Peyer's patch (tissue), 4 donors: ENCODE measurements at regions not wholly inside any gene's neighbourhood (a gene's known extent, or its start where the extent isn't known, plus 50 kb on each side); places are given as distances from the start of the nearest gene placed in this dataset.

Source experiments
- DNase-seq, 3 donors: peaks; one replicate each; pipeline ENCODE4 v3.0.0-alpha.2; 2017 to 2019
- H3K27ac ChIP-seq, 4 donors: fragments of 200-600 bp; sonication (generic); one replicate each; pipeline ENCODE4 v1.5.1; 2016 to 2019
- H3K27me3 ChIP-seq, 2 donors: fragments of 200-600 bp; sonication (generic); one replicate each; pipeline ENCODE4 v1.5.1; 2019
- H3K36me3 ChIP-seq, 3 donors: fragments of 200-600 bp; sonication (generic); one replicate each; pipeline ENCODE4 v1.5.1; 2016 to 2019
- H3K4me1 ChIP-seq, 4 donors: fragments of 200-600 bp; sonication (generic); one replicate each; pipeline ENCODE4 v1.5.1; 2016 to 2019
- H3K4me3 ChIP-seq, 4 donors: fragments of 200-600 bp; sonication (generic); 1 replicate in 3 of 4; 2 replicates in 1 of 4; pipeline ENCODE4 v1.5.1; 2016 to 2019; ENCODE audit warnings: mild to moderate bottlenecking in 1 of 4
- H3K9me3 ChIP-seq, 4 donors: fragments of 200-600 bp; sonication (generic); one replicate each; pipeline ENCODE4 v1.5.1; 2016 to 2019; ENCODE audit warnings: mild to moderate bottlenecking in 1 of 4
- CTCF ChIP-seq, 6 experiments: fragments of 450-650 bp in 4 of 6; fragments of 200-600 bp in 2 of 6; sonication (generic) in 1 of 6; IDR thresholded peaks; one replicate each; pipeline ENCODE4 v1.5.1; 2017 to 2019; ENCODE audit warnings: antibody characterized with exemption in 6 of 6, mild to moderate bottlenecking in 3 of 6, moderate library complexity in 1 of 6
- POLR2A ChIP-seq, 2 donors: fragments of 450-650 bp; IDR thresholded peaks; one replicate each; pipeline ENCODE4 v1.5.1; 2017; ENCODE audit warnings: antibody characterized with exemption in 2 of 2, mild to moderate bottlenecking in 2 of 2, moderate library complexity in 2 of 2

GRCh38 chrX:10047631-10048030 lies 80.5 kb downstream of the CLDN34 start:
- TF ChIP-seq CTCF (IDR thresholded peaks at IDR 0.05), result no peak
- TF ChIP-seq POLR2A (IDR thresholded peaks at IDR 0.05), result no peak
- Histone ChIP-seq H3K9me3 (no peaks in the 10 kb centered on the region), H3K4me3 (no peak overlapping the region), H3K4me1 (no peaks in the 10 kb centered on the region), H3K36me3 (no peaks in the 10 kb centered on the region), H3K27ac (no peak overlapping the region), H3K27me3 (no peaks in the 10 kb centered on the region)
- DNase-seq, result no peak

DNA sequence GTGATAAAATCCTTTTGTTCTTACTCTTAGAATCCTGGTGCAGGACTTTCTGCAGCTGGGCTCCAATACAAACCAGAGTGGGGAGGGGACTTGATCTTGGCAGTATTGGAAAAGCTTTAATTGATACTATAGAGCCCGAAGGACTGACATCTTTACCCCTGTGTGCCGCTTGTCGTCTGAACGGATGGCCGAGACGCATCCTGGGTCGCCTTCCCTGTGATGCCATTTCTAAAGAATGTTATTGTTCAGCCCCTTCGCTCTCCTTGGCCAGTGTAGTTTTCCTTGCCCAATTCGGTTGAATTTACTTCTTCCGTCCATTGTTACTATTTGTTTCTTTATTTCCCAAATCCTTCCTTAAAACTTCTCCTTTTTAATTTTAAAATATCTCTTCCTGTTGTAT lies 80.9 kb downstream of the CLDN34 start:
- Histone ChIP-seq H3K9me3 (no peaks in the 10 kb centered on the region), H3K27ac (no peak overlapping the region), H3K27me3 (no peaks in the 10 kb centered on the region), H3K4me3 (no peak overlapping the region), H3K36me3 (no peaks in the 10 kb centered on the region), H3K4me1 (no peaks in the 10 kb centered on the region)
- no peak for TF ChIP-seq POLR2A (IDR thresholded peaks at IDR 0.05)
- no peak for TF ChIP-seq CTCF (IDR thresholded peaks at IDR 0.05)
- no peak for DNase-seq

DNA sequence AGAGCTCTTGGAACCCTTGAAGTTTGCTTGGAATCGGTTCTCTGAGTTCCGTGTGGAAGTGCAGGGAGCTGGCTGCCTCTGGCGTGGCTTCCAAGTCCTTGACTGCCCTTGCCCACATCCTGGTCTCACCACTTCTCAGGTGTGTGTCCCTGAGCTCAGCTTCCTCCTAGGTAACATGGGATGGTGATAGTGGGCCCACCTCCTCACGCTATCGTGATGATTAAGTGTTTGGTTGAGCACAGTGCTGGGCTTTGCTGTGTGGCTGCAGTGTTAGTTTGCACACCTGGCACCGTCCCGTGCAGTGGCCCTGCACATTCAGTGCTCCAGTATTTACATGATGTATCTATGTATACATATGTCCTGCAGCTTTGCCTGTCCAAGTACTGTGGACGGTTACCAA lies 81.5 kb downstream of the CLDN34 start:
- no peaks in the 10 kb centered on the region for H3K27me3 ChIP-seq
- DNase-seq, result no peak
- H3K4me3 ChIP-seq, result no peak overlapping the region
- no peaks in the 10 kb centered on the region for H3K36me3 ChIP-seq
- H3K9me3 ChIP-seq, result no peaks in the 10 kb centered on the region
- TF ChIP-seq CTCF (IDR thresholded peaks at IDR 0.05), result no peak
- H3K27ac ChIP-seq, result no peak overlapping the region
- H3K4me1 ChIP-seq, result no peaks in the 10 kb centered on the region

DNA sequence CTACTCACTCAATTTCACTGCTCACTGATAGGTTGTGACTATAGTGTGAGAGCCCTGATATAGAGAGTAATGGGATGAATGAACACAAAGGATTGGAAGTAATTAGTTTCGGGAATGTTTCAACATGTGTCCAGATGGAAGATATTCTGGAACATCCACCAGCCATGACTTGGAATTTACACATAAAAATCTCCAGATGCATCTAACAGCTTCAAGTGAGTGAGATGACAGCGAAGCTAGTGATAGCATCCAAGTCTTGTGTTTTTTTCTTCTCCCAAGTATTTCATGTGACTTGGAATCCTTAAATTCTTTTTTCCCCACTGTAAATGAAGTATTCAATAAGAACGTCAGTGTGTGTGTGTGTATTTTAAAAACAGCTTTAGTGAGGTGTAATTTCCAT lies 82.1 kb downstream of the CLDN34 start:
- Histone ChIP-seq H3K27me3 (no peaks in the 10 kb centered on the region), H3K9me3 (no peaks in the 10 kb centered on the region), H3K4me3 (no peak overlapping the region), H3K27ac (no peak overlapping the region), H3K4me1 (no peaks in the 10 kb centered on the region), H3K36me3 (no peaks in the 10 kb centered on the region)
- no peak for DNase-seq
- no peak for TF ChIP-seq CTCF (IDR thresholded peaks at IDR 0.05)
- no peak for TF ChIP-seq POLR2A (IDR thresholded peaks at IDR 0.05)

DNA sequence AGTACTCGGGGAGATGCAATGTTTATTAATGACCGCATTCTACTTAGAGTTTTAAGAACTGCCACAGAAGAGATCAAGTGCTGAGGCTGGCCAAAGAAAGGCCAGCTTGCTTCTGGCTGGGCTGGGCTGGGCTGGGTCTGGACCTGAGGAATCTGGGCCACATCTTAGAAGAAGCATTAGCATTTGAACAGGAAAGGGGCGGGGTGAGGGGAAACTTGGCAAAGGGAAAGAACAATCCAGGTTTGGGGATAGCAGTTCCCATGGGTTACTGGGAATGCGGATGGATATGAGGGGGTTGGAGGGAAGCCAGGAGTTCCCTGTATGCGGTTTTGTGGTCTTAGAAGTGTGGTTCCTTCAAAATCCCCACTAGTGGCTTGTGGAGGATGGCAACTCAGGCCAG lies 83.3 kb downstream of the CLDN34 start:
- H3K27me3 ChIP-seq, result no peaks in the 10 kb centered on the region
- DNase-seq, result no peak
- TF ChIP-seq CTCF (IDR thresholded peaks at IDR 0.05), result no peak
- no peak for TF ChIP-seq POLR2A (IDR thresholded peaks at IDR 0.05)
- H3K9me3 ChIP-seq, result no peaks in the 10 kb centered on the region
- no peak overlapping the region for H3K4me3 ChIP-seq
- H3K27ac ChIP-seq, result no peak overlapping the region
- H3K36me3 ChIP-seq, result no peaks in the 10 kb centered on the region
- H3K4me1 ChIP-seq, result no peaks in the 10 kb centered on the region

- Histone ChIP-seq H3K36me3 (no peaks in the 10 kb centered on the region), H3K4me3 (no peak overlapping the region), H3K27ac (no peak overlapping the region), H3K4me1 (no peaks in the 10 kb centered on the region), H3K9me3 (no peaks in the 10 kb centered on the region), H3K27me3 (no peaks in the 10 kb centered on the region)
- DNase-seq, result no peak
- TF ChIP-seq CTCF (IDR thresholded peaks at IDR 0.05) (no peak), POLR2A (IDR thresholded peaks at IDR 0.05) (no peak)
Observed at GRCh38 chrX:10051866-10052480, 84.8 kb downstream of the CLDN34 start.
